GM12878 (cell line): ENCODE measurements at regions not wholly inside any gene's neighbourhood (a gene's known extent, or its start where the extent isn't known, plus 50 kb on each side); places are given as distances from the start of the nearest gene placed in this dataset.
A peak's percentile ranks its signal among the peaks of the same experiment; 100 is the strongest.

Experiments
- BHLHE40 ChIP-seq, 2 experiments: fragments of 450-650 bp in 1 of 2; IDR thresholded peaks; 2 replicates each; pipeline ENCODE4 v1.6.1; 2011 to 2017; ENCODE audit warnings: low read depth in 2 of 2, borderline replicate concordance in 1 of 2, improper control_type of control experiment in 1 of 2, low read length in 1 of 2, mild to moderate bottlenecking in 1 of 2
- EP300 ChIP-seq, 2 experiments: fragments of 150-350 bp in 1 of 2; IDR thresholded peaks; 2 replicates each; pipeline ENCODE4 v1.6.1; 2011 to 2012; ENCODE audit warnings: low read depth in 2 of 2, low read length in 2 of 2, borderline replicate concordance in 1 of 2, improper control_type of control experiment in 1 of 2, inconsistent platforms in 1 of 2; ENCODE audit not compliant: control insufficient read depth in 1 of 2
- ESRRA ChIP-seq: IDR thresholded peaks from 2 replicates; pipeline ENCODE4 v1.6.1; 2012; ENCODE audit warnings: mild to moderate bottlenecking, low read length, improper control_type of control experiment
- ETV6 ChIP-seq, 2 experiments: fragments of 450-650 bp in 1 of 2; IDR thresholded peaks in 1 of 2; conservative IDR thresholded peaks in 1 of 2; 2 replicates each; pipeline ENCODE4 v1.6.1; 2014; ENCODE audit warnings: antibody characterized with exemption in 1 of 2, borderline replicate concordance in 1 of 2, low read depth in 1 of 2, mild to moderate bottlenecking in 1 of 2, moderate library complexity in 1 of 2
- FOXM1 ChIP-seq: IDR thresholded peaks from 2 replicates; pipeline ENCODE4 v1.6.1; 2012; ENCODE audit warnings: low read depth, mild to moderate bottlenecking, inconsistent platforms, low read length, moderate library complexity
- IKZF1 ChIP-seq: fragments of 450-650 bp; conservative IDR thresholded peaks from 2 replicates; pipeline ENCODE4 v1.6.1; 2017; ENCODE audit warnings: antibody characterized with exemption, mild to moderate bottlenecking
- IRF4 ChIP-seq: IDR thresholded peaks from 2 replicates; pipeline ENCODE4 v1.6.1; 2011; ENCODE audit warnings: low read depth, low read length
- MTA2 ChIP-seq: fragments of 450-650 bp; IDR thresholded peaks from 2 replicates; pipeline ENCODE4 v1.6.1; 2016; ENCODE audit warnings: low read depth, mild to moderate bottlenecking, moderate library complexity
- MTA3 ChIP-seq: IDR thresholded peaks from 2 replicates; pipeline ENCODE4 v1.6.1; 2012; ENCODE audit warnings: low read length, inconsistent platforms, borderline replicate concordance
- MYB ChIP-seq: fragments of 150-350 bp; IDR thresholded peaks from 2 replicates; pipeline ENCODE4 v1.6.1; 2014; ENCODE audit warnings: mild to moderate bottlenecking, low read depth, low read length, borderline replicate concordance
- RCOR1 ChIP-seq: conservative IDR thresholded peaks from 2 replicates; pipeline ENCODE4 v1.6.1; 2012; ENCODE audit warnings: low read depth, low read length, improper control_type of control experiment
- SMAD1 ChIP-seq: fragments of 450-650 bp; IDR thresholded peaks from 2 replicates; pipeline ENCODE4 v1.6.1; 2018; ENCODE audit warnings: mild to moderate bottlenecking, low read depth; ENCODE audit not compliant: partially characterized antibody
- SUPT20H ChIP-seq: IDR thresholded peaks from 2 replicates; pipeline ENCODE4 v1.6.1; 2011; ENCODE audit warnings: low read depth, mild to moderate bottlenecking, low read length, moderate library complexity, borderline replicate concordance; ENCODE audit not compliant: control insufficient read depth
- ZNF274 ChIP-seq: IDR thresholded peaks from one replicate; pipeline ENCODE4 v1.8.0; 2011; ENCODE audit not compliant: insufficient read length, insufficient read depth
- ZNF384 ChIP-seq: IDR thresholded peaks from 2 replicates; pipeline ENCODE4 v1.6.1; 2012; ENCODE audit warnings: low read depth, mild to moderate bottlenecking, low read length, improper control_type of control experiment, borderline replicate concordance
- TF ChIP-seq, protein P1 (sequence below): IDR thresholded peaks from 2 replicates; pipeline ENCODE4 v1.6.1; 2011; ENCODE audit warnings: low read depth, low read length, improper control_type of control experiment, borderline replicate concordance
- TF ChIP-seq, protein P2 (sequence below): fragments of 450-650 bp; IDR thresholded peaks from 2 replicates; pipeline ENCODE4 v1.6.1; 2017; ENCODE audit warnings: mild to moderate bottlenecking, low read depth, inconsistent platforms; ENCODE audit not compliant: poor library complexity, severe bottlenecking
- TF ChIP-seq, protein P3 (sequence below): fragments of 450-650 bp; formaldehyde crosslinking; IDR thresholded peaks from 2 replicates; pipeline ENCODE4 v1.4.0; 2020; ENCODE audit warnings: mild to moderate bottlenecking, moderate library complexity
- TF ChIP-seq, protein P4 (sequence below): fragments of 450-650 bp; IDR thresholded peaks from 2 replicates; pipeline ENCODE4 v1.6.1; 2016; ENCODE audit warnings: mild to moderate bottlenecking, moderate library complexity, borderline replicate concordance

DNA sequence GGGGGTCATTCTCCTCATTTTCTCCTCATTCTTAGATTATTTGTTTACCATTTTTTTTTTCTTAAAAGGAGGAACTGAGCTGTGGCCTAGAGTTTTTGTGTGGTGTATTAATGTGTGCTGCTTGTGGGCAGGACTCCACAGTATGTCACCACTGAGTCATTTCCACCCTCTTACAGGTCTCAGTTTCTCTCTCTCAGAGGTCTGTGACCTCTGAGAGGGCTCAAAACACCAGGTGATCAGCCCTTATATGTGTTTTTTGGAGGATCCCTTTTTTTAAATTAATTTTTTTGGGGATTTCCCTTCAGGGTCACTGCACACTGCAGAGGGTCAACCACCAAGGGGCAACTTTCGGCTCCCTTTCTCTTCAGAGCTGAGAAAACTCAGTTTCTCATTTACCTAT lies 166.4 kb downstream of the SUCNR1 start (continued):
- peak in 1 of 2 experiments; percentile 46; a peak in 1 of 4 replicates for TF ChIP-seq BHLHE40 (IDR thresholded peaks at IDR 0.05; ENCODE audit: borderline replicate concordance in 1 of 2, low read depth in 2 of 2, low read length in 1 of 2)
- TF ChIP-seq MYB: no peak
- TF ChIP-seq MTA3: no peak; the same call in 1 of the 2 replicates
- TF ChIP-seq, protein P1, sequence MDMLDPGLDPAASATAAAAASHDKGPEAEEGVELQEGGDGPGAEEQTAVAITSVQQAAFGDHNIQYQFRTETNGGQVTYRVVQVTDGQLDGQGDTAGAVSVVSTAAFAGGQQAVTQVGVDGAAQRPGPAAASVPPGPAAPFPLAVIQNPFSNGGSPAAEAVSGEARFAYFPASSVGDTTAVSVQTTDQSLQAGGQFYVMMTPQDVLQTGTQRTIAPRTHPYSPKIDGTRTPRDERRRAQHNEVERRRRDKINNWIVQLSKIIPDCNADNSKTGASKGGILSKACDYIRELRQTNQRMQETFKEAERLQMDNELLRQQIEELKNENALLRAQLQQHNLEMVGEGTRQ: peak; percentile 8; the same call in 1 of the 2 replicates
- TF ChIP-seq, protein P2, sequence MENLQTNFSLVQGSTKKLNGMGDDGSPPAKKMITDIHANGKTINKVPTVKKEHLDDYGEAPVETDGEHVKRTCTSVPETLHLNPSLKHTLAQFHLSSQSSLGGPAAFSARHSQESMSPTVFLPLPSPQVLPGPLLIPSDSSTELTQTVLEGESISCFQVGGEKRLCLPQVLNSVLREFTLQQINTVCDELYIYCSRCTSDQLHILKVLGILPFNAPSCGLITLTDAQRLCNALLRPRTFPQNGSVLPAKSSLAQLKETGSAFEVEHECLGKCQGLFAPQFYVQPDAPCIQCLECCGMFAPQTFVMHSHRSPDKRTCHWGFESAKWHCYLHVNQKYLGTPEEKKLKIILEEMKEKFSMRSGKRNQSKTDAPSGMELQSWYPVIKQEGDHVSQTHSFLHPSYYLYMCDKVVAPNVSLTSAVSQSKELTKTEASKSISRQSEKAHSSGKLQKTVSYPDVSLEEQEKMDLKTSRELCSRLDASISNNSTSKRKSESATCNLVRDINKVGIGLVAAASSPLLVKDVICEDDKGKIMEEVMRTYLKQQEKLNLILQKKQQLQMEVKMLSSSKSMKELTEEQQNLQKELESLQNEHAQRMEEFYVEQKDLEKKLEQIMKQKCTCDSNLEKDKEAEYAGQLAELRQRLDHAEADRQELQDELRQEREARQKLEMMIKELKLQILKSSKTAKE: peak; percentile 61
- TF ChIP-seq RCOR1: no peak
- peak; percentile 75; the same call in 1 of the 2 replicates for TF ChIP-seq IRF4
- TF ChIP-seq ESRRA: no peak
- no peak for TF ChIP-seq SMAD1
- TF ChIP-seq IKZF1: no peak
- TF ChIP-seq FOXM1: peak; percentile 84; the same call in 1 of the 2 replicates
- no peak for TF ChIP-seq ZNF384
- TF ChIP-seq ZNF274: no peak
- TF ChIP-seq EP300 (IDR thresholded peaks at IDR 0.05; ENCODE audit: borderline replicate concordance in 1 of 2, control insufficient read depth in 1 of 2, low read depth in 2 of 2, low read length in 2 of 2): peak; percentile 52 to 76; a peak in 3 of 4 replicates
- TF ChIP-seq, protein P3, sequence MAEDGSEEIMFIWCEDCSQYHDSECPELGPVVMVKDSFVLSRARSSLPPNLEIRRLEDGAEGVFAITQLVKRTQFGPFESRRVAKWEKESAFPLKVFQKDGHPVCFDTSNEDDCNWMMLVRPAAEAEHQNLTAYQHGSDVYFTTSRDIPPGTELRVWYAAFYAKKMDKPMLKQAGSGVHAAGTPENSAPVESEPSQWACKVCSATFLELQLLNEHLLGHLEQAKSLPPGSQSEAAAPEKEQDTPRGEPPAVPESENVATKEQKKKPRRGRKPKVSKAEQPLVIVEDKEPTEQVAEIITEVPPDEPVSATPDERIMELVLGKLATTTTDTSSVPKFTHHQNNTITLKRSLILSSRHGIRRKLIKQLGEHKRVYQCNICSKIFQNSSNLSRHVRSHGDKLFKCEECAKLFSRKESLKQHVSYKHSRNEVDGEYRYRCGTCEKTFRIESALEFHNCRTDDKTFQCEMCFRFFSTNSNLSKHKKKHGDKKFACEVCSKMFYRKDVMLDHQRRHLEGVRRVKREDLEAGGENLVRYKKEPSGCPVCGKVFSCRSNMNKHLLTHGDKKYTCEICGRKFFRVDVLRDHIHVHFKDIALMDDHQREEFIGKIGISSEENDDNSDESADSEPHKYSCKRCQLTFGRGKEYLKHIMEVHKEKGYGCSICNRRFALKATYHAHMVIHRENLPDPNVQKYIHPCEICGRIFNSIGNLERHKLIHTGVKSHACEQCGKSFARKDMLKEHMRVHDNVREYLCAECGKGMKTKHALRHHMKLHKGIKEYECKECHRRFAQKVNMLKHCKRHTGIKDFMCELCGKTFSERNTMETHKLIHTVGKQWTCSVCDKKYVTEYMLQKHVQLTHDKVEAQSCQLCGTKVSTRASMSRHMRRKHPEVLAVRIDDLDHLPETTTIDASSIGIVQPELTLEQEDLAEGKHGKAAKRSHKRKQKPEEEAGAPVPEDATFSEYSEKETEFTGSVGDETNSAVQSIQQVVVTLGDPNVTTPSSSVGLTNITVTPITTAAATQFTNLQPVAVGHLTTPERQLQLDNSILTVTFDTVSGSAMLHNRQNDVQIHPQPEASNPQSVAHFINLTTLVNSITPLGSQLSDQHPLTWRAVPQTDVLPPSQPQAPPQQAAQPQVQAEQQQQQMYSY: no peak
- no peak for TF ChIP-seq SUPT20H
- TF ChIP-seq MTA2: peak; percentile 80
- no peak for TF ChIP-seq ETV6 (conservative IDR thresholded peaks at IDR 0.05 in 1 of 2, IDR thresholded peaks at IDR 0.05 in 1 of 2; ENCODE audit: borderline replicate concordance in 1 of 2, low read depth in 1 of 2)
- TF ChIP-seq, protein P4, sequence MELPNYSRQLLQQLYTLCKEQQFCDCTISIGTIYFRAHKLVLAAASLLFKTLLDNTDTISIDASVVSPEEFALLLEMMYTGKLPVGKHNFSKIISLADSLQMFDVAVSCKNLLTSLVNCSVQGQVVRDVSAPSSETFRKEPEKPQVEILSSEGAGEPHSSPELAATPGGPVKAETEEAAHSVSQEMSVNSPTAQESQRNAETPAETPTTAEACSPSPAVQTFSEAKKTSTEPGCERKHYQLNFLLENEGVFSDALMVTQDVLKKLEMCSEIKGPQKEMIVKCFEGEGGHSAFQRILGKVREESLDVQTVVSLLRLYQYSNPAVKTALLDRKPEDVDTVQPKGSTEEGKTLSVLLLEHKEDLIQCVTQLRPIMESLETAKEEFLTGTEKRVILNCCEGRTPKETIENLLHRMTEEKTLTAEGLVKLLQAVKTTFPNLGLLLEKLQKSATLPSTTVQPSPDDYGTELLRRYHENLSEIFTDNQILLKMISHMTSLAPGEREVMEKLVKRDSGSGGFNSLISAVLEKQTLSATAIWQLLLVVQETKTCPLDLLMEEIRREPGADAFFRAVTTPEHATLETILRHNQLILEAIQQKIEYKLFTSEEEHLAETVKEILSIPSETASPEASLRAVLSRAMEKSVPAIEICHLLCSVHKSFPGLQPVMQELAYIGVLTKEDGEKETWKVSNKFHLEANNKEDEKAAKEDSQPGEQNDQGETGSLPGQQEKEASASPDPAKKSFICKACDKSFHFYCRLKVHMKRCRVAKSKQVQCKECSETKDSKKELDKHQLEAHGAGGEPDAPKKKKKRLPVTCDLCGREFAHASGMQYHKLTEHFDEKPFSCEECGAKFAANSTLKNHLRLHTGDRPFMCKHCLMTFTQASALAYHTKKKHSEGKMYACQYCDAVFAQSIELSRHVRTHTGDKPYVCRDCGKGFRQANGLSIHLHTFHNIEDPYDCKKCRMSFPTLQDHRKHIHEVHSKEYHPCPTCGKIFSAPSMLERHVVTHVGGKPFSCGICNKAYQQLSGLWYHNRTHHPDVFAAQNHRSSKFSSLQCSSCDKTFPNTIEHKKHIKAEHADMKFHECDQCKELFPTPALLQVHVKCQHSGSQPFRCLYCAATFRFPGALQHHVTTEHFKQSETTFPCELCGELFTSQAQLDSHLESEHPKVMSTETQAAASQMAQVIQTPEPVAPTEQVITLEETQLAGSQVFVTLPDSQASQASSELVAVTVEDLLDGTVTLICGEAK: no peak
